Stimulated activated CD8-positive, alpha-beta memory T cell treated with anti-CD3 and anti-CD28 coated beads, Interleukin-12 subunit alpha, Interleukin-12 subunit beta, amount 100 ng/mL, for 4 hours (primary cell): ENCODE measurements at regions not wholly inside any gene's neighbourhood (a gene's known extent, or its start where the extent isn't known, plus 50 kb on each side); places are given as distances from the start of the nearest gene placed in this dataset.
"Not testable (repeated sequence)": the region's sequence is repeated elsewhere in the genome, so short reads cannot be mapped to it uniquely, and the experiment has no call there.

ENCODE experiments used
- DNase-seq: peaks from one replicate; pipeline ENCODE4 v3.0.0-alpha.2; 2020; ENCODE audit warnings: low read depth

- no peak for DNase-seq
Measured at GRCh38 chr13:81244011-81244410, 903.1 kb upstream of the SPRY2 start.

GRCh38 chr13:81230386-81230785, 889.5 kb upstream of the SPRY2 start:
- DNase-seq, result no peak

- not testable (repeated sequence) for DNase-seq
Measured at GRCh38 chr13:81226830-81227229, 885.9 kb upstream of the SPRY2 start.

- no peak for DNase-seq
Measured at GRCh38 chr13:81224209-81224833, 883.4 kb upstream of the SPRY2 start.

GRCh38 chr13:81223778-81224177, 882.9 kb upstream of the SPRY2 start:
- DNase-seq, result no peak

DNA sequence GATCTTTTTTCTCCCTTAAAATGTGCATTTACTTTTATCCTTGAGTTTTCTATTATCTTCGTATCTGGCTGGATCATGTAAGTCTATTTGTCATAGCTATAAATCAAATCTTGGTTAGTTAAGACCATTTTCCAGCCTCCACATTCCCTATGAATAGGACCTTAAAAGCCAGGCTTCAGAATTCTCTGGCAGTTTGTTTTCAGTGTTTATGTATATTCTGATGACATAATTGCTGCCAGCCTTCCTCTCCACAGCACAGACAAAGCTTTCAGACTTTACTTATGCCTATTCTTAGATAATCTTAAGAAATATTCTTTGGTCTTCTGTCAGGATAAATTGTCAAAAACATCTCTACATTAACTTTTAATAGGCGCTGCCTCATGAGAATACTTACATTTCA, 870.8 kb upstream of the SPRY2 start:
- DNase-seq, result no peak

- DNase-seq, result no peak
Measured at GRCh38 chr13:81207636-81208035, 866.7 kb upstream of the SPRY2 start.

GRCh38 chr13:81207231-81207630, 866.3 kb upstream of the SPRY2 start:
- DNase-seq, result no peak

- no peak for DNase-seq
Measured at GRCh38 chr13:81203783-81204182, 862.9 kb upstream of the SPRY2 start.

- no peak for DNase-seq
Measured at GRCh38 chr13:81199956-81200355, 859.0 kb upstream of the SPRY2 start.

GRCh38 chr13:81197966-81198365, 857.0 kb upstream of the SPRY2 start:
- no peak for DNase-seq

DNA sequence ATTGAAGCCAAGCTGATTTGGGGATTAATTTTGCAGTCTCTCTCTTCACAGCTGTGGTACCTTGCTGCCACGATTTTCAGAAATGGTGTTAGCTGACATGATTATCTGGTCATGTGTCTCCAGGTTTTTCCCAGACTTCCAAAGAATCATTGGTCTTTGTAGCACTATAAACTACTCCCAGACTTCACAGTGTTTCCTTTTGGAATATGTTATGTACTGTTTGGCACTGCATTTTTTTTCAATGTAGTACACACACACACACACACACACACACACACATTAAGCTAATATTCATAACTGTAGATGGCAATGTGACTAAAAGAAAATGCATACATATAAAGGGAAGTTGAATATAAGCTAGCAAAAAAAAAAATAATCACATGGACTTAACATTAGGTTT, 856.6 kb upstream of the SPRY2 start:
- no peak for DNase-seq

DNA sequence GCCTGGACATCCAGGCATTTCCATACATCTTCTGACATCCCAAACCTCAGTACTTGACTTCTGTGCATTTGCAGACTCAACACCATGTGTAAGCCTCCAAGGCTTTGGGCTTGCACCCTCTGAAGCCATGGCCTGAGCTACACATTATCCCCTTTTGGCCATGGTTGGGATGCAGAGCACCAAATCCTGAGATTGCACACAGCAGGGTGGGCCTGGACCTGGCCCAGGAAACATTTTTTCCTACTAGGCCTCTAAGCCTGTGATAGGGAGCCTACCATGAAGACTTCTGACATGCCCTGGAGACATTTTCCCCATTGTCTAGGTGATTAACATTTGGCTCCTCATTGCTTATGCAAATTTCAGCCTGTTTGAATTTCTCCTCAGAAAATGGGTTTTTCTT, 853.4 kb upstream of the SPRY2 start:
- no peak for DNase-seq

DNA sequence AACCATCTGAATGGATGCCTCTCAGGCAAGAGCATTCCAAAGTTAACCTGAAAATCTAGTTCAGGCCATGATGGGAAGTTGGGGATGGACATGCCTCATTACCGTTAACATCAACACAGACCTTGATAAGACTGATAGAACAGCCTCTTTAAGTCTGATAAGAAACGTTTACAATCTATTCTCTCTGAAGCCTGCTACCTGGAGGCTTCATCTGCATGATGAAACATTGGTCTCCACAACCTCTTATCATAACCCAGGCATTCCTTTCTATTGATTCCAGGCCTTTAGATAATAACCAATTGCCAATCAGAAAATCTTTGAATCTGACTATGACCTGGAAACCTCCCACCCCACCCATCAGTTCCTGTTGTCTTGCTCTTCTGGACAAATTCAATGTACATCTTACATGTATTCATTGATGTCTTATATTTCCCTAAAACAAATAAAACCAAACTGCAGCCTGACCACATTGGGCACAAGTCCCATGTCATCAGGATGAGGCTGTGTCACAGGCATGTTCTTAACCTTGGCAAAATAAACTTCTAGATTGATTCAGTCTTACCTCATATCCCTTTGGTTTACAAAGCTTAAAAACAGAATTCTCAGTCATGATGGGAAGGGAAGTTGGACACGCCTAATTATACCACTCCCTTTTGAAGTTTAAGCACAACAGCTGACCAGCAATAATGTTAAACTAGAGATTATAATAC, 843.8 kb upstream of the SPRY2 start:
- DNase-seq, result no peak

DNA sequence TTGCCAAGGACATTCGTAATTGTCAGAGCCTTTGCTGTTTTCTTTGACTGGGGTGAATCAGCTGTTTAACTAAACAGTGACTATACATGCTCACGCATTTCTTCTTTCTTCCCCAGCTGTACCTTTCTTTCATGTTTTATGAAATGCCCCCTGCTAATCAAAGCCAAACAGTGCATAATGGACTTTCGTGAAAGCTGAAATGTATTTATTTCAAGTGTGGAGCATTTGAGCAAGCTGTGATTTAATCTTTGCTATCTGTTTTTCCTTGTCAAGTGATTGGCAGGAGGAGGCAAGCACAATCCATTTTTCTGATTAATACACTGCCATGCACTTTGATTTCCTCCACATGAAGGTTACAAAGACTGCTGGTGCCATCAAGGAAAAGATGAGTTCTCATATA, 831.7 kb upstream of the SPRY2 start:
- DNase-seq, result no peak

DNA sequence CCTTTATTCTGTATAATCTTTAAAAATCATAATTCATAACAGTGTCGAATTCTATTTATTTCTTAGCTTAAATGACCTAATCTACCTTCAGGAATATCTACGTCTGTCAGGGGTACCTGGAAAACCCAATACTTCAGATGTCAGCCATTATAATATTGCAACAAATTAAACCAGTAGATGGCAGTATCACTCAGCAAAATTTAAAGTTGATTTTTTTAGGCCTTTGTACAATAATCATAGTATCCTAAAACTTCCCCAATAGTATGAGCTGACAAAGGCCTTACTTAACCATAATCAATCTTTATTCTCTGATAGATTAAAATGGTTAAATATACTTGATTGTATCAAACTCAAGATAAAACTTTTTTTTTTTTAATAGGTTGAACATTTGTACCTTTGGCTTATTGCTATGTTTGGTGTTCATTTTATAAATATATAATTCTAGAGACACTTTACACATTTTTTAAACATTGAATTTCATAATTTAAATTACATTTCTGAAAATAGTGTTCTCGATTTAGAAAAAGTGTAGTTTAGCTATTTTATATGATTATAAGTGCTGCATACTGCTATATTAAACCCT, 830.2 kb upstream of the SPRY2 start:
- no peak for DNase-seq

- not testable (repeated sequence) for DNase-seq
Measured at GRCh38 chr13:81163823-81164222, 822.9 kb upstream of the SPRY2 start.

DNA sequence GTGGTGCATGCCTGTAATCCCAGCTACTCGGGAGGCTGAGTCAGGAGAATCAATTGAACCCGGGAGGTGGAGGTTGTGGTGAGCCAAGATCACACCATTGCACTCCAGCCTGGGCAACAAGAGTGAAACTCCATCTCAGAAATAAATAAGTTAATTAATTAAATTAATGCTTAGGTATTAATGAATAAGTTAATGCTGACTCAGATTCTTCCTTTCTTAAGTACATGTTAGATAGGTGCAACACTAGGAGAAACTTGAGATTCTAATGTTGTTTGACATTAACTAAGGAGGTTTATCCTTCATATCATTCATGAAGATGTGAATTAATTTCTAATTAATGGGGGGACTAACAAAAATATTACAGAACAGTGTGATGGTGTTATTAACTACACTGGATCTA, 812.6 kb upstream of the SPRY2 start:
- no peak for DNase-seq

- DNase-seq, result no peak
Measured at GRCh38 chr13:81148822-81149221, 807.9 kb upstream of the SPRY2 start.

GRCh38 chr13:81146576-81146975, 805.6 kb upstream of the SPRY2 start:
- DNase-seq, result not testable (repeated sequence)

DNA sequence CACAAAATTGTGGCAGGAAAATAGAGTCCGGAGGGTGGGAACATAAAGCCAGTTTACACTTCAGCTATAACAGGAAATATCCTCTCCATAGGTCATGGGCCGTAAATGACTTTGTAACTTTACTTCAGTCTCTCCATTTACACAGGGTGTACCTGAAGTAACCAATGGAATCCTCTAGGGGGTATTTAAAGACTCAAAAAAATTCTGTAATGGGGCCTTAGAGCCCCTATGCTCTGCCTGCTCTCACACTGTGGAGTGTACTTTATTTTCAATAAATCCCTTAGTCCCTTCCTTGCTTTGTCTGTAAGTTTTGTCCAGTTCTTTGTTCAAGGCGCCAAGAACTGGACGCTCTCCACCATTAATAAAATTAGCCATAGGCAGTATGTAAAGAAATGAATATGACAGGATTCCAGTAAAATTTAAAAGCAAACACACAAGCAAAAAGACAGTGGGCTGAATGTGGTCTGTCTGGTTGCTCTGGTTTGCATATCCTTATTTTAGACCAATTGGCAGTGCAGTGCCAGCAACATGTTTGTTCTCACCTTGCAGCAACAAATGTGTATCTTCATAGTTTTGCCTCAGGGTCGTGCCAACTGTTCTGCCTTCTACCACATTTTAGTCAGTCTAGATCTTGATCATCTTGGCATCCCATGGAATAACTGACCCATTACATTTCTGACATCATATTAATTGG, 801.5 kb upstream of the SPRY2 start:
- DNase-seq, result no peak

- no peak for DNase-seq
Measured at GRCh38 chr13:81140675-81141074, 799.7 kb upstream of the SPRY2 start.

GRCh38 chr13:81139987-81140386, 799.1 kb upstream of the SPRY2 start:
- no peak for DNase-seq
